Stimulated activated CD8-positive, alpha-beta memory T cell treated with anti-CD3 and anti-CD28 coated beads, Interleukin-15, amount 100 ng/mL, for 48 hours (primary cell): ENCODE measurements at regions not wholly inside any gene's neighbourhood (a gene's known extent, or its start where the extent isn't known, plus 50 kb on each side); places are given as distances from the start of the nearest gene placed in this dataset.

ENCODE experiments used
- DNase-seq, 2 donors: peaks; one replicate each; pipeline ENCODE4 v3.0.0-alpha.2; 2020; ENCODE audit warnings: low read depth in 2 of 2

DNA sequence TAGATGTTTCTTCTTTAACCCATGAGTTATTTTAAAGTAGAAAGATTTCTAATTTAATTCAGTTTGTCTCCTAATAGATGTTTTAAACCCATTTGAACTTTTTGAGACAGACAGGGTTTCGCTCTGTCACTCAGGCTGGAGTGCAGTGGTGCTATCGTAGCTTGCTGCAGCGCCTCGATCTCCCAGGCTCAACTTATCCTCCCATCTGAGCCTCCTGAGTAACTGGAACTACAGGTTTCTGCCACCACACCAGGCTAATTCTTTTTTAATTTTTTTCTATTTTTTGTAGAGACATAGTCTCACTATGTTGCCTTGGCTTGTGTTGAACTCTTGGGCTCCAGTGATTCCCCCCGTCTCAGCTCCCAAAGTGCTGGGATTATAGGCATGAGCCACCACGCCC, 53.0 kb upstream of the RAB18 start:
- DNase-seq, result no peak

DNA sequence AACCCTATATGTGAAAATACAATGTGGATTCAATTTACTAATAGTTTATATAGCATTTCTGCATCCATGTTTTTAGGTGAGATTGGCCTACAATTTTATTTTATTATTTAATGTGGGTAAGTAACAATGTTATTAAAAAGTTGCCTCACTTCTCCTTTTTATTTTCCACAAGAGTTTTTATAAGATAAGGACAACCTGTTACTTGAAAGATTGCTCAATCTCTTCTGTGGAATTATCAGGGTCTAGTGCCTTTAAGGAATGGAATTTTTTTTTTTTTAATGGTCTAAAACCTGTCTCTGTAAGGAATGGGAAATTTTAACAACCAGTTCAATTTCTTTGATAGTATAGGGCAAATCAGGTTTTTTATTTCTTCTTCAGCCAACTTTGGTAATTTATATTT, 53.9 kb upstream of the RAB18 start:
- no peak for DNase-seq

DNA sequence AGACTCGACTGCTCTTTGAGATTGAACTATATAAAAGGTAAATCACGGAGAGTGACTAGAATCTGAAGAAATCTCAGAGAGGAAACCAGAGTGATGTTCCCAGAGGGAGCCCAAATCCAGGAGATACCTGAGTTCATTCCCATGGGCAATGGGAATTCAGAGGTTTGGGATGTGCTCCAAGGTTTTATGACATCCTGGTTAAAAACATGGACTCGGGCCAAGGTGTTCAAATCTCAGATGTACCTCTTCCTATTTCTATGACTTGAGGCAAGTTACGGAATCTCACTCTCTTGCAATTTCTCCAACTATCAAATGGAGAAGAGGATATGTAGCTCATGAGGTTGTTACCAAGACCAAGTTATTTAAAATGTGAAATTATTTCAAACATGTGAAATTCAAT, 54.5 kb upstream of the RAB18 start:
- DNase-seq, result no peak

DNA sequence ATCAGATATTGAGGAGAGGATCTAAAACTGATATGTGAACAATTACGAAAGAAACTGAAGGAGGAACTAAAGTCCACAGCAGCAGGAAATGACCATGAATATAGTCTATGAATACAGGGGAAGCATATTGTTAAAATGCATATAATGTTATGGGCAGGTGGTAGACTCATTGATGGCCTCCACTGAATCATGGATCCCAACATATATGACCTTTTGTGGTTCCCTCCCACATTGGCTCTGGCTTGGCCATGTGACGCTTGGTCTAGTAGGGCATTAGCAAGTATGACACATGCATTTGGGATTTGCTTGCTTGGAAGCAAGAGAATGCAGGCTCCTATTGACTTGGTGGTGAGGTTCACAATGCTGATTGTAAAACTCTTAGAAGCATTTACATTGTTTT, 55.2 kb upstream of the RAB18 start:
- no peak for DNase-seq

DNA sequence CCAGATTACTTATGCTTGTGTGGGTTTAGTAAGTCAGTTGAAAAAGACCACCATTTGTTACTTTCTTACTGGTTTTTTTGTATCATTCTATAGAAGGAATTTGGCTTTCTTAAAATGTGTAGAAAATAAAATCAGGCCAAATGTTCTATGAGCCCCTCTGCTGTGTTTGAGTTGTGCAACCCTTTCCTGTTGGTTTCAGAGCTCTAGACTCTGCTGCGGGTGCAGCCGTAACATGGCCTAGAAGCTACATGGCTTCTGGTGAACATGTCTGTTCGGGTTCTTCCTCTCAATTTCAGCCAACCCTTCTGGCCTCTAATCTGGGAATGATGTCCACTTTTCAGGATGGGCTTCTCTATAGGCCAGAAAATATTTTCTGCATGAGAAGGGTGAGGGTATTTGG, 56.6 kb upstream of the RAB18 start:
- DNase-seq, result no peak

DNA sequence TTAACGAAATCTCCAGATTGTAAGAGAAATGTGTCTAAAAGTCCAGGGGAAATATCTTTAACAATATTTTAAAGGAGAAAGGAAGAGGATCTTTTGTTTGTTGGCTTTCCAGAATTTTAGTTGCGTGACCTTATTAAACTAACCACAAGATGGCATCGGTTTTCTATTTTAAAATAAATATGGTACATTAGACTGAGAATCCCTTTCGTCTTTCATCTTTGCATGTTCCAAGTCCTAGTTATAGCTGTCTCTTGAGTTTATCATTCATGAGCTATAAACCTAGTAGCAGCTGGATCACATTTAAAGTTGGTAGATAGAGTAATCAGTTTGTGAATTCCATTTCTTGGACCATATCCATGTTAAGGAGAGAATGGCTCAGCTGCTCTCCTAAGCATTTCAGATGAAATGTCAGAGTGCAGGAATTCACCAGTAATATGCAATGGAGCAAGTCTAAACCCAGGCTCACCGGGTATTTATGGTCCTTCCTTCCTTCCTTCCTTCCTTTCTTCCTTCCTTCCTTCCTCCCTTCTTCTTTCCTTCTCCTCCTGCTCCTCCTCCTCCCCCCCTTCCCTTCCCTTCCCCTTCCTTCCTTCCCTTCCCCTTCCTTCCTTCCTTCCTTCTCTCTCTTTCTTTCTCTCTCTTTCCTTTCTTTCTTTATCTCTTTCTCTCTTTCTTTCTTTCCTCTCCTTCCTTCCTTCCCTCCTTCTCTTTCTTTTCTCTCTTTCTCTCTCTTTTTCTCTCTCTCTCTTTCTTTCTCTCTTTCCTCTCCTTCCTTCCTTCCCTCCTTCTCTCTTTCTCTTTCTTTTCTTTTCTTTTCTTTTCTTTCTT, 57.8 kb upstream of the RAB18 start:
- no peak for DNase-seq

DNA sequence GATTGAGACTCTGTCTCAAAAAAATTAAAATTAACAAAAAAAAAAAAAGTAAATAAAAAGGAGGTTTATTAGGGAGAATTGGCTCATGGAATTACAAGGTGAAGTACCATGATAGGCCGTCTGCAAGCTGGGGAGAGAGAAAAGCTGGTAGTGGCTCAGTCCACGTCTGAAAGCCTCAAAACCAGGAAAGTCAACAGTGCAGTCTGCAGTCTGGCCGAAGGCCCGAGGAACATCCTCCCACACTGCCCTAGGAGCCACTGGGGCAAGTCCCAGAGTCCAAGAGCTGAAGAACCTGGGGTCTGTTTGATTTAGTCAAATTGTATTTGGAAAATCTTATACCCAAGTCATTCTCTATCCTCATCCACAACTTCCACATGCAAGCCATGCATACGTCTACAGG, 59.0 kb upstream of the RAB18 start:
- no peak for DNase-seq

DNA sequence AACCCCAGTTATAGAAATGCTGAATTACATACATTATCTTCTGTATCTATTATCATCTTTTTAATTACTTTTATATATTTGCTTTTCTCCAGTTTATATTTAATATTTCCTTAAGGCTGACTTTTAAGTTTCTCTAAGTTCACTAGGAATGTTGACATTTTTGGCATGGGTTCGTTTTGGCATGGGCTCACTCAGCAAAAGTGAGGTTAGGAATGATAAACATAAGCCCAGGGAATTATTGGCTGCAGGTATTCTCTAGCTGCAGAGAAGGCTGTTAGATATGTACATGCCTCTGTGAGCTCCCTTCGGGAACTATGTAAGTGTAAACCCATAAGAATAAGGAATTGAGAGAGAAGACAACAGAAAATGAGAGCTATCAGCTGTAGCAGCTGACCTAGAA, 63.6 kb upstream of the RAB18 start:
- no peak for DNase-seq

DNA sequence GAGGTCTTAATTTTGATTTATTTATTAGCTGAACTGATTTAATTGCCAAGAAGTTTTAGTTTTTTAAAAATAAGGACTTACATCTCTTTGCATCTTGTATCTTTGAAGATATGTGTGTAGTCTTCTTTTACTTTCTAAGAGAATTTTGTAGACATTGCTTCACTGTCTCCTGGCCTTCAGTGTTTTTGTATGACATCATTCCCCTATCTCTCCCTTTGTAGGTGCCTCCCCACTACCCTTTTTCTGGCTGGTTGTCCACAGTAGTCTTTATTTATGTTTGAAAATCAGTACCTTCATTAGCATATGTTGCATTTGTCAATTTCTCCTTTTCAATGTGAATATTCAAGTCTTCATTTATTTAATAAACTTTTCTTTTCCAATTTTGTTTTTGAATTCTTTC, 64.1 kb upstream of the RAB18 start:
- DNase-seq, result no peak

DNA sequence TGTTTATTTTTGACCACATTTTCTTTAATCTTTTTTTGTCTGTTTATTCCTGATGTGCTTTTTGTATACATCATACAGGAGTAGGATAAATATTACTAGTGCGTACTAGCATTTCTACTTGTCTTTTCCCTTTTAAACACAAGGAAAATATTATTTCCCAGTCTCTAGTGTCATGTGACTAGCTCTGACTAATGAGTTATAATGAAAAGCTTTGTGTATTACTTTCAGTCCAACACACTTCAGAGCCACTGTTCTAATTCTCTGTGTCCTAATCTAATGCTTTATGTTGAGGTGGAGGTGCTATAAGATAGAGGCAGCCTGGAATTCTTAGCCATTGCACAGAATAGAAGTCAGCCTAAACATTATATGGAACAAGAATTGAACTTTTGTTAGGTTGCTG, 65.0 kb upstream of the RAB18 start:
- no peak for DNase-seq

DNA sequence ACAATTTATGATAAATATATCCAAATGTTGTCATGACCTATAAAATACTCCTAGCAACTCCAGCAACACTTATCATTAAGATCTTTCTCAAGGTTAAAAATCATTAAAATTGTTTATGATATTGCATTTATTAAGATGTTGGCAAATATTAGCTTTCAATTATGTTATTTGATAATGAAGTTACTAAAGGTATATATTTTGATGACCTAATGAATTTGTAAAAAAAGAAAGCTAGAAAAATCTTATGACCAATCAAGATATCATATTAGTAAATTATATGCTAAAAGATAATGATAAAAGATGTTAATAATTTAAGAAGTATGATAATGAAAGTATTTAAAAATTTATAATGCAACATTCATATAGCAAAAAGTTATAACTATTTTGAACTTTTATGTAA, 66.3 kb upstream of the RAB18 start:
- no peak for DNase-seq

DNA sequence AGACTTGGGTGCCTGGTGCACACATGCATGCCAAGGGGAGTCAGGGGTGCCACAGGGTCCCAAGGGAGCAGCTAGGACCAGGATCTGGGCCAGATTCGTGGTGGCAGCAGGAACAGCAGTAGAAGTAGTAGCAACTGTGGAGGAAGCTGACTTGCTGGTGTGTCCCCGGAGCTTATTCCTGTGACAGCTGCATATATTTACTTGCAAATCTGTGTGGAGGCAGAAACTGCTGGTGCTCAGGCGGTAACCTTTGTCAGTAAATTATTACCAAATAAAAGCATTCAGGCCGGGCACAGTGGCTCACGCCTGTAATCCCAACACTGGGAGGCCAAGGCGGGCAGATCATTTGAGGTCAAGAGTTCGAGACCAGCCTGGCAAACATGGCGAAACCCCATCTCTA, 67.4 kb upstream of the RAB18 start:
- no peak for DNase-seq

DNA sequence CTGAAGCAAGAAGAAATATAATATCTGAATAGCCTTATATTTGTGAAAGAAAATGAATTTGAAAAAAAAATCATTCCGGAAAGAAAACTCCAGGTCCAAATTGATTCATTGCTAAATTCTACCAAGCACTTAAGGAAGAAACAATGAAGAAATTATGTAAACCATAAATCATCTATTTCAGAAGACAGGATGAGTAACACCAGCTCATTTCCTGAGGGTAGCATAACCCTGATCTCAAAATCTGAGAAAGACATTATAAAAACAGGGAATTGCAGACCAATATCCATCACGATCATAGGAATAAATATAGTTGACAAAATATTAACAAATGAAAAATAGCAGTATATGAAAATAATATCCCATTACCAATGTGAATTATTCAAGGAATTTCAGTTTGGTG, 70.1 kb upstream of the RAB18 start:
- DNase-seq, result no peak

DNA sequence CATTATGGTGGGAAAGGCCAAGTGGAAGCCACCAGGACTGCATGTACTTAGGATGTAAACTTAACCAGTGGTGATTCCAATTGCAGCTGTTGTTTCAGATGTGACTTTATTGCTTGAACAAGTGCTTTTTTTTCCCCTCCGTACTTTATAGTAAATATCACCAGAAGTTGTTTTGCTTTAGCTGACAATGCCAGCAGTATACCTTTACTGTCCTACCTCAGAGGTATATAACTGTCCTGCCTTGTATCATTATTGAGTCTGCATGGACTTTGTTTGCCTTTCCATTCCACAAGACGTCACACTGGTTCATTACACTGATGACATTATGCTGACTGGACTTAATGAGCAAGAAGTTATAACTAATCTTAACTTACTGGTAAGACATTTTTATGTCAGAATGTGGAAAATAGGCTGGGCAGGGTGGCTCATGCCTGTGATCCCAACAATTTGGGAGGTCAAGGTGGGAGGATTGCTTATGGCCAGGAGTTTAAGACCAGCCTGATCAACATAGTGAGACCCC, 77.1 kb upstream of the RAB18 start:
- DNase-seq, result no peak

DNA sequence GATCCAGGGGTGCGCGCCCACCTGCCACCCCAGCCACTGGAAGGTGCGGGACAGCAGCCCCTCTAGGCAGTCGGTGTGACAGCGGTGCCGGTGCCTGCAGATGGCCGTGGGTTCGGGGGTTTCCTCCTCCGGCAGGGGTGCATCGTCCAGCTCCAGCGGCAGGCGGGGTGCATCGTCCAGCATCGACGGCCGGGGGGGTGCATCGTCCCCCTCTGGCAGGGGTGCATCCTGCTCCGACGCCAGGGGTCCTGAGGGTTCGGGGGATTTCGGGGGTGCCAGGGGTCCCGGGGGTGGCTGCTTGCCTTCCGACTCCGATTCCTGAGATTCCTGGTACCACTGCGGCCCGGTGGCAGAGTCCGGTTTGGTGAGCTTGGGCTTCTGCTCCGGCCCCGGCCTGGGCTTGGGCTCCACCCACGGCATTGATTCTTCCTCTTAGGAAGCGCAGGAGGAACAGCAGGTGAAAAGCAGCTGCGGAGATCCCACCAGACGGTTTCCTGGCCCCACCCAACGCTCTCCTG, 90.2 kb upstream of the RAB18 start:
- no peak for DNase-seq

DNA sequence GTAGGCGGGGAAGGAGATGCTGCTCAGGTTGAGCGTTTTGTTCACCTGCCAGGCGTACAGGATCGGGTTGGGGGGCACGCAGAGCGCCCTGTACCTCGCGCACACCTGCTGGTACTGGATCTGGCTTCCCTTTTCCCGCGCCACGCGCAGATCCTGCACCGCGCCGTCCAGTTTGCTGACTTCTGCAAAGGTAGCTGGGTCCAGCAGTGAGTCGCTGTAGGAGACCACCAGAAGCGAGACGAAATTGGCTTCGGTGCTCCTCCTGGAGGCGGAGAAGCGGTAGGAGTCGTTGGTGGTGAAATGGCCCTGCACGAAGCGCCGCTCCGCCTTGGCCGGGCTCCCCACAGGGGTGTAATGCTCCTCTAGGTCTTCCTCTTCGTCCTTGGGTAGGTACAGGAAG, 90.7 kb upstream of the RAB18 start:
- no peak for DNase-seq

DNA sequence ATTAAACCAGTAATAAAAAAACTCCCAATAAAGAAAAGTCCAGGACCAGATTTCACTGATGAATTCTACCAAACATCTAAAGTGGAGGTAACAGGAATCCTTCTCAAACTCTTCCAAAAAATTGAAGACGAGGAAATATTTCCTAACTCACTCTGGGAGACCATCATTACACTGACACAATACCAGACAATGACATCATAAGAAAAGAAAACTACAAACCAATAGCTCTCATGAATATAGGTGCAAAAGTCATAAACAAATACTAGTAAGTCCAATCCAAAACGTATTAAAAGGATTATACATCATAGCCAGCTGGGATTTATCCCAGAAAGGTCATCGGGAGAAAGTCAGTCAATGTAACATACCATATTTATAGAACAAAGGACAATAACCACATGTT, 94.0 kb upstream of the RAB18 start:
- no peak for DNase-seq

DNA sequence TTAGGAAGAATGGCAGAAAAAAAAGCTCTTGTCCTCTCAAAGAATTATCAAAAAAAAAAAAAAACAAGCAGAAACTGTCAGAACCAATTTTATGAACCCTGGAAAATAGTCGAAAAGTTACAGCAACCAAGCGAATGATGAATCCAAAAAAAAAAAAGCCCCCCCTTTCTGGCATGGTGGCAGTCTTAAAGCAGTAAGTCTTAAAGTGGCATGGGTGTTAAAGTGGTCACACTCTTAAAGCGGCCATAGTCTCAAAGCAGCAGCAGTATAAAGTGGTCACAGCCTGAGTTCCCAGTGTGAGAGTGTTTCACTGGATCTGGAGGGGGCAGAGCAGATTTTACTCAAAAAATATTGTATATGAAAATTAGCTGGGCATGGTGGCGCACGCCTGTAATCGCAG, 96.8 kb upstream of the RAB18 start:
- no peak for DNase-seq

DNA sequence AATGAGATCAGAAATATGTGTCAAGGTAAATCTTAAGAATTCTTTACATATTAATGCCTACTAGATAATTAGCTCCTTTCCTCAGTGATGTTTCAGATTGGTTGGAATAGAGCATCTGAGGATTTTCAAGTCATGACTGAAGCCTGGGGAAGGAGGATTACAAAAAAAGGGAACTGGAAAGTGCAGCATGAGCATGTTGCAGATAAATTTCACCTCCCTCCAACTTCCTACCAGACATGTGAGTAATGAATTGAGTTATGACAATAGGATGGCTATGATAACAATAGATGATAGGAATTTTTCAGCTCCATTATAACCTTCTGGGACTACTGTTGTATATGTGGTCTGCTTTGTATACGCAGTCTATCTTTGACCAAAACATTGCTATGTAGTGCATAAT, 104.2 kb upstream of the RAB18 start:
- DNase-seq, result no peak

DNA sequence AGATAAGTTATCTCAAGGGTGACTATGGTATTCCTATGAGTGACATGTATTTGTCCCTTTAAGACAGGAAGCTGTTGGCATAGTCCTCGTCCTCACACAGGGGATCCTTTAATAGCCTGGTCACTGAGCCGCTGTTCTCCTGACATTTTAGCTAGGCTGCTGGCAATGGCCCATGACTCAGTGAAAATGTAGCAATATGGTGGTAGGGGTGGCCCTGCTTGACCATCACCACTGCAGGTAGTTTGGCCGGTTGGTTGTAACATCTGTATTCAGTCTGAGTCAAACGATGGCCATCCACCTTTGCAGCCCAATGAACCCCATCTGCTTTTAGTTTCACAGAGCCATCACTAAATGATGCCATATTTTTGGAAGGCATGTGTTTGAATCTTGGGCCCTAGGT, 110.1 kb upstream of the RAB18 start:
- DNase-seq, result no peak

DNA sequence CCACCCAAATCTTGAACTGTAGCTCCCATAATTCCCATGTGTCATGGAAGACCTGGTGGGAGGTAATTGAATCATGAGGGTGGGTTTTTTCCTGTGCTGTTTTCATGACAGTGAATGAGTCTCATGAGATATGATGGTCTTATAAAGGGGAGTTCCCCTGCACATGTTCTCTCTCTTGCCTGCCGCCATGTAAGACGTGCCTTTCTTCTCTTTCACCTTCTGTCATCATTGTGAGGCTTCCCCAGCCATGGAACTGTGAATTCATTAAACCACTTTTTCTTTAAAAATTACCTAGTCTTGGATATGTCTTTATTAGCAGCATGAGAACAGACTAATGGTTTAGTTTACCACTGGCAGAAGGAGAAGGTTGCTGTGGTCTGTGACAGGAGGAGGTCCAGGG, 111.5 kb upstream of the RAB18 start:
- no peak for DNase-seq

DNA sequence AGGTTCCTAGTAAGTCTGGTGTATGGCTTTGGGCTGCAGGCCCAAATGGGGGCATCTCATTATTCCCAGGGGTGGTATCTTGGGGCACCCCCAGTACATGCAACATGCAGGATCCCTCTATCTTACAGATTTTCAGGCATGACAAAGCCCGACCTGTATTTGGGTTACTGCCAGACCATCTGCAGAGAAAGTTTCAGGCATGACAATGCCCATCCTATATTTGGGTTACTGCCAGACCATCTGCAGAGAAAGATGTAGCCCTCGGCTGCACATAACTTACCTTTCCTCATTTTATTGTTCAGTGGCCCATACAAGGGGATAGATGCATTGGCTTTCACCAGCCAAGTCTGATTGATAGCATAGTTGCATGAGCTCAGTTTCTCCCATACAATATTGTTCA, 112.2 kb upstream of the RAB18 start:
- DNase-seq, result no peak

DNA sequence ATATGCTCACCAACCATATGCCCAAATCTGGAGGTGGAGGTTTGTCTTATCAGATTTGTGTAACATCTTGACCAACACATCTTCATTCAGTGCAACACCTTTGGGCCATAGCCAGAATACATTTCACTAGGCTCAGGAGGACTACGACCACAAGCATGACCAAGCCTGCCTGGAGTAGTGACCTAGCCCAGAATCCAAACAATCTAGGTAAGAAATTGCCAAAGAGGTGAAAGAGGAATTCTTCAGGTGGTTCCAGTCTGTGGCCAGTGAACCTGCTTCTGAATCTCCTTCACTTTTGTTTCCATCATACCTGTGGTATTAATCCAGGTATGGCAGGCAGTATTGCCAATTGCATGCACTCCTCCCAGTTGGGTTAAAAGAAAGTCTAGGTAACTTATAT, 112.8 kb upstream of the RAB18 start:
- DNase-seq, result no peak

DNA sequence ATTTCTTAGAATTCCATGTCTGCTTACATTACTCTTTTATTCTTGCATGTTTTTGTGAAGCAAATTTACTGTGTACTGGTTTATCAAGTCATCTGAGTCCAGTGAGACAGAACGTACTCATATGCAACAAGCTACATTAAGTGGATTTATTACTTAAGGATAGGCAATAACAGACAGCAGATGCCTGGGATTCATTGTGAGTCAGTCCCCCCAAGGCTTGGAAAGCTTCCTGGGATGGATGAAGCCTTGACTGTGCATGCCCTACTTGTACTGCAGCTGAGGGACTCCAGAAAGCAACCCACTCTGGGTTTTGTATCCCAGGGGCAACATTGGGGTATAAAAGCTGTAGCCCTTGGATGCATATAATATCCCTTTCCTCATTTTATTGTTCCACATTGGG, 113.4 kb upstream of the RAB18 start:
- DNase-seq, result no peak
